Tibial nerve (tissue), 4 donors: ENCODE measurements at regions not wholly inside any gene's neighbourhood (a gene's known extent, or its start where the extent isn't known, plus 50 kb on each side); places are given as distances from the start of the nearest gene placed in this dataset.

Experiments used
- DNase-seq, 2 donors: peaks; one replicate each; pipeline ENCODE4 v3.0.0-alpha.2; 2019; ENCODE audit warnings: low spot score in 2 of 2
- H3K27ac ChIP-seq, 4 donors: fragments of 200-600 bp; sonication (generic) in 3 of 4; one replicate each; pipeline ENCODE4 v1.5.1; 2017 to 2019; ENCODE audit warnings: mild to moderate bottlenecking in 1 of 4
- H3K27me3 ChIP-seq, 2 donors: fragments of 200-600 bp; sonication (generic) in 1 of 2; one replicate each; pipeline versions ENCODE4 v1.5.1 to v1.6.0; 2017 to 2019
- H3K36me3 ChIP-seq, 3 donors: fragments of 200-600 bp; sonication (generic); one replicate each; pipeline ENCODE4 v1.5.1; 2018 to 2019
- H3K4me1 ChIP-seq, 4 donors: fragments of 200-600 bp; sonication (generic) in 3 of 4; one replicate each; pipeline ENCODE4 v1.5.1; 2017 to 2019
- H3K4me3 ChIP-seq, 4 donors: fragments of 200-600 bp; sonication (generic) in 3 of 4; one replicate each; pipeline ENCODE4 v1.5.1; 2017 to 2019; ENCODE audit warnings: mild to moderate bottlenecking in 1 of 4, moderate library complexity in 1 of 4
- H3K9me3 ChIP-seq, 4 donors: fragments of 200-600 bp; sonication (generic) in 3 of 4; one replicate each; pipeline ENCODE4 v1.5.1; 2017 to 2019
- CTCF ChIP-seq, 5 experiments: fragments of 200-600 bp in 3 of 5; fragments of 450-650 bp in 2 of 5; sonication (generic) in 3 of 5; IDR thresholded peaks; one replicate each; pipeline ENCODE4 v1.5.1; 2016 to 2019; ENCODE audit warnings: antibody characterized with exemption in 5 of 5, mild to moderate bottlenecking in 3 of 5, moderate library complexity in 2 of 5
- EP300 ChIP-seq, 2 donors: sonication (generic); formaldehyde crosslinking; IDR thresholded peaks; one replicate each; pipeline ENCODE4 v1.6.1; 2017; ENCODE audit warnings: antibody characterized with exemption in 2 of 2, mild to moderate bottlenecking in 1 of 2
- POLR2A ChIP-seq, 2 donors: fragments of 450-650 bp; IDR thresholded peaks; one replicate each; pipeline ENCODE4 v1.6.1; 2017; ENCODE audit warnings: antibody characterized with exemption in 2 of 2, mild to moderate bottlenecking in 2 of 2, moderate library complexity in 2 of 2
- WGBS, 2 donors: methylation state at CpG; one replicate each; pipeline ENCODE4 v1.1.5; 2018; 5-methylcytosine and 5-hydroxymethylcytosine counted together

- WGBS, 2 donors = 52 to 59% methylated on average over 6 to 7 of the region's 7 CpGs
- no peaks in the 10 kb centered on the region for H3K27me3 ChIP-seq
- no peak for DNase-seq
- H3K4me3 ChIP-seq = no peak overlapping the region
- H3K27ac ChIP-seq = no peak overlapping the region
- H3K36me3 ChIP-seq = no peaks in the 10 kb centered on the region
- no peak for TF ChIP-seq POLR2A (IDR thresholded peaks at IDR 0.05)
- TF ChIP-seq CTCF (IDR thresholded peaks at IDR 0.05) = no peak
- no peak for TF ChIP-seq EP300 (IDR thresholded peaks at IDR 0.05)
- H3K4me1 ChIP-seq = no peaks in the 10 kb centered on the region
- H3K9me3 ChIP-seq = no peaks in the 10 kb centered on the region
Observed at GRCh38 chr3:43953814-43954692, 263.3 kb downstream of the ABHD5 start.

GRCh38 chr3:43956945-43957344, 266.2 kb downstream of the ABHD5 start:
- no peak for TF ChIP-seq EP300 (IDR thresholded peaks at IDR 0.05)
- TF ChIP-seq CTCF (IDR thresholded peaks at IDR 0.05) = no peak
- TF ChIP-seq POLR2A (IDR thresholded peaks at IDR 0.05) = no peak
- Histone ChIP-seq H3K9me3 (no peaks in the 10 kb centered on the region), H3K27ac (no peak overlapping the region), H3K4me3 (no peak overlapping the region), H3K4me1 (no peaks in the 10 kb centered on the region), H3K36me3 (no peaks in the 10 kb centered on the region), H3K27me3 (no peaks in the 10 kb centered on the region)
- no peak for DNase-seq
- 86 to 89% methylated on average over 5 of the region's 5 CpGs for WGBS, 2 donors

- Histone ChIP-seq H3K36me3 (no peaks in the 10 kb centered on the region), H3K27ac (no peak overlapping the region), H3K9me3 (no peaks in the 10 kb centered on the region), H3K27me3 (no peaks in the 10 kb centered on the region), H3K4me1 (no peaks in the 10 kb centered on the region), H3K4me3 (no peak overlapping the region)
- no peak for TF ChIP-seq POLR2A (IDR thresholded peaks at IDR 0.05)
- no peak for TF ChIP-seq EP300 (IDR thresholded peaks at IDR 0.05)
- no peak for TF ChIP-seq CTCF (IDR thresholded peaks at IDR 0.05)
- no peak for DNase-seq
- 55 to 67% methylated on average over 2 of the region's 2 CpGs for WGBS, 2 donors
Observed at GRCh38 chr3:43957553-43957952, 266.8 kb downstream of the ABHD5 start.

- Histone ChIP-seq H3K4me1 (no peaks in the 10 kb centered on the region), H3K27me3 (no peaks in the 10 kb centered on the region), H3K27ac (no peak overlapping the region), H3K4me3 (no peak overlapping the region), H3K9me3 (no peaks in the 10 kb centered on the region), H3K36me3 (no peaks in the 10 kb centered on the region)
- TF ChIP-seq CTCF (IDR thresholded peaks at IDR 0.05) = no peak
- no peak for TF ChIP-seq POLR2A (IDR thresholded peaks at IDR 0.05)
- TF ChIP-seq EP300 (IDR thresholded peaks at IDR 0.05) = no peak
- DNase-seq = no peak
- WGBS, 2 donors = 70 to 72% methylated on average over 16 of the region's 16 CpGs
Observed at GRCh38 chr3:43958005-43958770, 267.4 kb downstream of the ABHD5 start.

- H3K9me3 ChIP-seq = no peaks in the 10 kb centered on the region
- no peaks in the 10 kb centered on the region for H3K27me3 ChIP-seq
- 85 to 86% methylated on average over 3 of the region's 3 CpGs for WGBS, 2 donors
- H3K36me3 ChIP-seq = no peaks in the 10 kb centered on the region
- no peak overlapping the region for H3K27ac ChIP-seq
- no peak for DNase-seq
- no peak overlapping the region for H3K4me3 ChIP-seq
- TF ChIP-seq EP300 (IDR thresholded peaks at IDR 0.05) (no peak), CTCF (IDR thresholded peaks at IDR 0.05) (no peak), POLR2A (IDR thresholded peaks at IDR 0.05) (no peak)
- no peaks in the 10 kb centered on the region for H3K4me1 ChIP-seq
Observed at GRCh38 chr3:43958973-43959372, 268.2 kb downstream of the ABHD5 start.
